Karpas-422 (cell line): ENCODE measurements at regions not wholly inside any gene's neighbourhood (a gene's known extent, or its start where the extent isn't known, plus 50 kb on each side); places are given as distances from the start of the nearest gene placed in this dataset.

ENCODE experiments used
- DNase-seq: peaks from one replicate; pipeline ENCODE4 v3.0.0-alpha.2; 2015
- H2AFZ ChIP-seq: fragments of 200-600 bp; sonication (generic); 2 replicates; pipeline ENCODE4 v1.6.1; 2014; ENCODE audit warnings: antibody characterized with exemption, low read length, mixed read lengths
- H3K27ac ChIP-seq: fragments of 200-600 bp; sonication (generic); 2 replicates; pipeline ENCODE4 v1.5.1; 2014; ENCODE audit warnings: mild to moderate bottlenecking, low read length, moderate library complexity
- H3K27me3 ChIP-seq: fragments of 200-600 bp; sonication (generic); 2 replicates; pipeline ENCODE4 v1.6.1; 2014; ENCODE audit warnings: low read length, mixed read lengths
- H3K36me3 ChIP-seq: fragments of 200-600 bp; sonication (generic); 2 replicates; pipeline ENCODE4 v1.6.1; 2014; ENCODE audit warnings: low read length, mixed read lengths; ENCODE audit not compliant: insufficient read depth
- H3K4me1 ChIP-seq: fragments of 200-600 bp; sonication (generic); 2 replicates; pipeline ENCODE4 v1.6.1; 2014; ENCODE audit warnings: mild to moderate bottlenecking, low read length, mixed read lengths
- H3K4me2 ChIP-seq: fragments of 200-600 bp; sonication (generic); 2 replicates; pipeline ENCODE4 v1.6.1; 2014; ENCODE audit warnings: low read length, low read depth, mild to moderate bottlenecking; ENCODE audit not compliant: poor library complexity, severe bottlenecking
- H3K4me3 ChIP-seq: fragments of 200-600 bp; sonication (generic); 2 replicates; pipeline ENCODE4 v1.5.1; 2014; ENCODE audit warnings: mild to moderate bottlenecking, antibody characterized with exemption, low read length, mixed read lengths
- H3K79me2 ChIP-seq: fragments of 200-600 bp; sonication (generic); 2 replicates; pipeline ENCODE4 v1.6.1; 2014; ENCODE audit warnings: mild to moderate bottlenecking, low read length, mixed read lengths
- H3K9ac ChIP-seq: fragments of 200-600 bp; sonication (generic); 2 replicates; pipeline ENCODE4 v1.6.0; 2014; ENCODE audit warnings: low read length
- H3K9me2 ChIP-seq: fragments of 200-600 bp; sonication (generic), shearing (Covaris generic); replicated peaks from 2 replicates; pipeline ENCODE4 v1.6.0; 2014; ENCODE audit warnings: mild to moderate bottlenecking, low read length, moderate library complexity; ENCODE audit not compliant: insufficient read depth
- H3K9me3 ChIP-seq: fragments of 300-700, 200-600 bp; sonication (generic); 2 replicates; pipeline ENCODE4 v1.6.1; 2014; ENCODE audit warnings: low read length, mixed read lengths
- H4K20me1 ChIP-seq: fragments of 200-600 bp; sonication (generic); 2 replicates; pipeline ENCODE4 v1.6.1; 2014; ENCODE audit warnings: mild to moderate bottlenecking, antibody characterized with exemption, low read length, low read depth; ENCODE audit not compliant: insufficient read depth

- H3K27me3 ChIP-seq = no peaks in the 10 kb centered on the region
- peak; percentile 17 for DNase-seq
- no peaks in the 10 kb centered on the region for H3K9me2 ChIP-seq
- no peak overlapping the region for H3K27ac ChIP-seq
- H3K79me2 ChIP-seq = no peaks in the 10 kb centered on the region
- H3K9me3 ChIP-seq = no peaks in the 10 kb centered on the region
- no peak overlapping the region for H3K4me2 ChIP-seq
- H3K4me3 ChIP-seq = no peak overlapping the region
- no peaks in the 10 kb centered on the region for H3K36me3 ChIP-seq
- H4K20me1 ChIP-seq = no peaks in the 10 kb centered on the region
- no peak overlapping the region for H2AFZ ChIP-seq
- peaks cover 4% of the 10 kb centered on the region; the same call in 1 of the 2 replicates for H3K4me1 ChIP-seq
- no peak overlapping the region for H3K9ac ChIP-seq
These were observed 182.9 kb downstream of the PTPN20 start for GRCh38 chr10:47094126-47094525.

GRCh38 chr10:47094636-47095035 lies 183.4 kb downstream of the PTPN20 start:
- no peak overlapping the region for H3K4me3 ChIP-seq
- no peaks in the 10 kb centered on the region for H3K36me3 ChIP-seq
- H2AFZ ChIP-seq = no peak overlapping the region
- H3K79me2 ChIP-seq = no peaks in the 10 kb centered on the region
- no peak for DNase-seq
- no peaks in the 10 kb centered on the region for H4K20me1 ChIP-seq
- H3K27me3 ChIP-seq = no peaks in the 10 kb centered on the region
- no peak overlapping the region for H3K4me2 ChIP-seq
- H3K4me1 ChIP-seq = peaks cover 4% of the 10 kb centered on the region; the same call in 1 of the 2 replicates
- no peak overlapping the region for H3K9ac ChIP-seq
- no peaks in the 10 kb centered on the region for H3K9me3 ChIP-seq
- H3K9me2 ChIP-seq = no peaks in the 10 kb centered on the region
- H3K27ac ChIP-seq = no peak overlapping the region

GRCh38 chr10:47095211-47095610 lies 184.0 kb downstream of the PTPN20 start:
- Histone ChIP-seq H3K4me2 (no peak overlapping the region), H3K27me3 (no peaks in the 10 kb centered on the region), H3K4me1 (peaks cover 4% of the 10 kb centered on the region; the same call in 1 of the 2 replicates), H3K79me2 (no peaks in the 10 kb centered on the region), H3K27ac (no peak overlapping the region), H3K4me3 (no peak overlapping the region), H2AFZ (no peak overlapping the region), H3K36me3 (no peaks in the 10 kb centered on the region), H3K9me3 (no peaks in the 10 kb centered on the region), H3K9ac (no peak overlapping the region), H4K20me1 (no peaks in the 10 kb centered on the region), H3K9me2 (no peaks in the 10 kb centered on the region)
- DNase-seq = peak; percentile 7

- no peak for DNase-seq
- no peak overlapping the region for H3K4me2 ChIP-seq
- no peaks in the 10 kb centered on the region for H3K4me1 ChIP-seq
- no peak overlapping the region for H3K4me3 ChIP-seq
- no peak overlapping the region for H2AFZ ChIP-seq
- no peaks in the 10 kb centered on the region for H3K9me2 ChIP-seq
- no peaks in the 10 kb centered on the region for H3K9me3 ChIP-seq
- no peaks in the 10 kb centered on the region for H4K20me1 ChIP-seq
- no peaks in the 10 kb centered on the region for H3K27me3 ChIP-seq
- no peak overlapping the region for H3K9ac ChIP-seq
- H3K27ac ChIP-seq = no peak overlapping the region
- no peaks in the 10 kb centered on the region for H3K79me2 ChIP-seq
- H3K36me3 ChIP-seq = no peaks in the 10 kb centered on the region
These were observed 184.8 kb downstream of the PTPN20 start for GRCh38 chr10:47095848-47096612.

GRCh38 chr10:47098238-47098637 lies 187.0 kb downstream of the PTPN20 start:
- no peaks in the 10 kb centered on the region for H4K20me1 ChIP-seq
- H3K9me2 ChIP-seq = no peaks in the 10 kb centered on the region
- DNase-seq = no peak
- H3K36me3 ChIP-seq = no peaks in the 10 kb centered on the region
- H3K27ac ChIP-seq = no peak overlapping the region
- H3K4me2 ChIP-seq = no peak overlapping the region
- no peak overlapping the region for H3K4me3 ChIP-seq
- H3K27me3 ChIP-seq = no peaks in the 10 kb centered on the region
- H3K9me3 ChIP-seq = no peaks in the 10 kb centered on the region
- no peak overlapping the region for H3K9ac ChIP-seq
- no peaks in the 10 kb centered on the region for H3K79me2 ChIP-seq
- H2AFZ ChIP-seq = no peak overlapping the region
- H3K4me1 ChIP-seq = no peaks in the 10 kb centered on the region

- H3K27me3 ChIP-seq = no peaks in the 10 kb centered on the region
- H3K4me1 ChIP-seq = no peaks in the 10 kb centered on the region
- no peak overlapping the region for H3K9ac ChIP-seq
- H3K4me2 ChIP-seq = no peak overlapping the region
- H2AFZ ChIP-seq = no peak overlapping the region
- H3K36me3 ChIP-seq = no peaks in the 10 kb centered on the region
- no peaks in the 10 kb centered on the region for H4K20me1 ChIP-seq
- H3K27ac ChIP-seq = no peak overlapping the region
- no peak for DNase-seq
- H3K9me2 ChIP-seq = no peaks in the 10 kb centered on the region
- H3K79me2 ChIP-seq = no peaks in the 10 kb centered on the region
- H3K4me3 ChIP-seq = no peak overlapping the region
- H3K9me3 ChIP-seq = no peaks in the 10 kb centered on the region
These were observed 187.7 kb downstream of the PTPN20 start for GRCh38 chr10:47098964-47099363.

GRCh38 chr10:47099474-47099873 lies 188.2 kb downstream of the PTPN20 start:
- no peak overlapping the region for H3K4me2 ChIP-seq
- no peak overlapping the region for H3K4me3 ChIP-seq
- DNase-seq = no peak
- no peak overlapping the region for H3K9ac ChIP-seq
- H3K4me1 ChIP-seq = no peaks in the 10 kb centered on the region
- H3K9me2 ChIP-seq = no peaks in the 10 kb centered on the region
- H3K79me2 ChIP-seq = no peaks in the 10 kb centered on the region
- no peak overlapping the region for H3K27ac ChIP-seq
- no peaks in the 10 kb centered on the region for H3K9me3 ChIP-seq
- no peaks in the 10 kb centered on the region for H3K27me3 ChIP-seq
- no peaks in the 10 kb centered on the region for H4K20me1 ChIP-seq
- H3K36me3 ChIP-seq = no peaks in the 10 kb centered on the region
- no peak overlapping the region for H2AFZ ChIP-seq

GRCh38 chr10:47101196-47101595 lies 190.0 kb downstream of the PTPN20 start:
- Histone ChIP-seq H3K9me2 (no peaks in the 10 kb centered on the region), H3K27ac (no peak overlapping the region), H3K4me3 (no peak overlapping the region), H2AFZ (no peak overlapping the region), H3K9me3 (no peaks in the 10 kb centered on the region), H3K9ac (no peak overlapping the region), H3K4me1 (no peaks in the 10 kb centered on the region), H3K36me3 (no peaks in the 10 kb centered on the region), H3K27me3 (no peaks in the 10 kb centered on the region), H4K20me1 (no peaks in the 10 kb centered on the region), H3K79me2 (no peaks in the 10 kb centered on the region), H3K4me2 (no peak overlapping the region)
- no peak for DNase-seq
